Posterior cingulate gyrus (tissue), 11 donors: ENCODE measurements at regions not wholly inside any gene's neighbourhood (a gene's known extent, or its start where the extent isn't known, plus 50 kb on each side); places are given as distances from the start of the nearest gene placed in this dataset.
"Not testable (repeated sequence)": the region's sequence is repeated elsewhere in the genome, so short reads cannot be mapped to it uniquely, and the experiment has no call there.

Source experiments
- DNase-seq, 10 donors: peaks; one replicate each; pipeline versions ENCODE4 v3.0.0 to v3.0.0-alpha.2; 2020 to 2021; ENCODE audit warnings: mixed read lengths in 3 of 10
- intact Hi-C: fragments of 100-400 bp; cut with DNase I; formaldehyde crosslinking; loops from one replicate; pipeline ENCODE4 v1.15.1; 2023

GRCh38 chrX:1140236-1140681 lies 72.2 kb downstream of the CRLF2 start:
- DNase-seq: no peak

DNA sequence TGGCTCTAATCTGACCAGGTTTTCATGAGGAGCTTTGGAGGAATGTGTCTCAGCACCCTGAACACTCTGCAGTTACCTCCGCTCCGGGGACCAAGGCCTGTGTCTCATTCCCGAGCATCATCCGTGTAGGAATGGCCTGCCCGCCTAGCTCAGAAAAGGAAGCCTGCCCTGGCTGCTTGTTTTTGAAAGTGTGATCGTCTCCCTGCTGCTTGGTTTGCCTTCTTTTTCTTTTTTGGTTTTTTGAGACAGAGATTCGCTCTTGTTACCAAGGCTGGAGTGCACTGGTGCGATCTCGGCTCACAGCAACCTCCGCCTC lies 73.3 kb downstream of the CRLF2 start:
- DNase-seq: no peak
- intact Hi-C loops: no loop called here

More at GRCh38 chrX:1140236-1140681, 72.2 kb downstream of the CRLF2 start:
- intact Hi-C loops: no loop called here

GRCh38 chrX:1138476-1139184 lies 73.8 kb downstream of the CRLF2 start:
- DNase-seq: no peak
- intact Hi-C loops: no loop called here

- intact Hi-C loops: no loop called here
- DNase-seq: no peak
Measured at GRCh38 chrX:1137531-1137930, 74.9 kb downstream of the CRLF2 start.

DNA sequence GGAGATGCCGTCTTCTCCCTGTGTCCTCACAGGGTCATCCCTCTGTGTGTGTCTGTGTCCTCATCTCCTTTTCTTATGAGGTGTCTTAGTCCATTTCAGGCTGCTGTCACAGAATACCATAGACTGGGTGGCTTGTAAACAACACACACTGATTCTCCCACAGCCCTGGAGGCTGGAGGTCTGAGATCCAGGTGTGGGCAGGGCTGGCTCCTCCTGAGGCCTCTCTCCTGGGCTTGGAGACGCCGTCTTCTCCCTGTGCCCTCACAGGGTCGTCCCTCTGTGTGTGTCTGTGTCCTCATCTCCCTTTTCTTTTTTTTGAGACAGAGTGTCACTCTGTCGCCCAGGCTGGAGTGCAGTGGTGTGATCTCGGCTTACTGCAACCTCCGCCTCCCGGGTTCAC lies 75.9 kb downstream of the CRLF2 start:
- DNase-seq, intact Hi-C loops: not testable (repeated sequence)

DNA sequence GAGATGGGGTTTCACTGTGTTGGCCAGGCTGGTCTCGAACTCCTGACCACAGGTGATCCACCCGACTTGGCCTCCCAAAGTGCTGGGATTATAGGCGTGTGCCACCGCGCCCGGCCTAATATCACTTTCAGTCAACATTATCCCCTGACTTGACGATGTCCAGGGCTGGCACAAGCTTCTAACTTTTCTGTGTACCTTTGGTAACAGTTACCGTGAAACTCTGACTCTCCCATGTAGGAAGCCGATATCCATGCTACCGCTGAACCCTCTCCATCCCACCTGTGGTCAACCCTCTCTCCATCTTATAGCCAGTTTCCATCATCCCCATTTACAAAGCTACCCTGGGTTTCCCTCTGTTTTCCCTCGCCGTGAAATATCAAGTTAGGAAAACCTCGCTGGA lies 77.5 kb downstream of the CRLF2 start:
- intact Hi-C loops: no loop called here
- DNase-seq: no peak

- intact Hi-C loops: no loop called here
- DNase-seq: no peak
Measured at GRCh38 chrX:1134156-1134555, 78.3 kb downstream of the CRLF2 start.

DNA sequence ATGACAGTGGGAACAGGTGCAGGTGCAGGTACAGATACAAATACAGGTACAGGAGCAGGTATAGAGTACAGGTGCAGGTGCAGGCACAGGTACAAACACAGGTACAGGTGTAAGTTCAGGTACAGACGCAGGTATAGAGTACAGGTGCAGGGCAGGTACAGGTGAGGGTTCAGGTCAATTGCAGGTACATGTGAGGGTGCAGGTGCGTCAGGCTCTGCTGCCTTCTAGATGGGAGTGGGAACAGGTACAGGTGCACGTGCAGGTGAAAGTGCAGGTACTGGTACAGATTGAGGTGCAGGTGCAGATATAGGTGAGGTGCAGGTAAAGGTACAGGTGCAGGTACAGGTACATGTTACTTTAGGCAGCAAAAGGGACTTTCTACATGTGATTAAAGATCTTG lies 85.7 kb downstream of the CRLF2 start:
- no peak for DNase-seq
- intact Hi-C loops: no loop called here

DNA sequence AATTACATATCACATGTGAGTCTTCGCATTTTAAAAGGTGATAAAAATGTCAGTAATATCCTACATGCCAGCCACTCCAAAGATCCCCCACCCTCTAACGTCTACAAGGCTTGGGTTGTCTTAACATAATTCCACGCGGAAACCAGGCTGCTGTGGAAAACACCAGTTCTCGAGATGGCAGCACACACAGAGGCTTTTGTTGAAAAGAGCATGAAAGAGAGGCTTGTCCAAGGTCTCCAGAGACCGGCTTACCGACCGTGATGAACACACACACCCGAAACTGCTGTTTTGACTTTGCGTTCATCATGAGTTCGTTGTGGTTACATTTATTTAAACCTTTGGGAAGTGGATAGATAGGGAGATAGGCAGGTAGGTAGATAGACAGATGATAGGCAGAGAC lies 87.9 kb downstream of the CRLF2 start:
- intact Hi-C loops: no loop called here
- no peak for DNase-seq

GRCh38 chrX:1122851-1123250 lies 89.6 kb downstream of the CRLF2 start:
- DNase-seq, intact Hi-C loops: not testable (repeated sequence)

DNA sequence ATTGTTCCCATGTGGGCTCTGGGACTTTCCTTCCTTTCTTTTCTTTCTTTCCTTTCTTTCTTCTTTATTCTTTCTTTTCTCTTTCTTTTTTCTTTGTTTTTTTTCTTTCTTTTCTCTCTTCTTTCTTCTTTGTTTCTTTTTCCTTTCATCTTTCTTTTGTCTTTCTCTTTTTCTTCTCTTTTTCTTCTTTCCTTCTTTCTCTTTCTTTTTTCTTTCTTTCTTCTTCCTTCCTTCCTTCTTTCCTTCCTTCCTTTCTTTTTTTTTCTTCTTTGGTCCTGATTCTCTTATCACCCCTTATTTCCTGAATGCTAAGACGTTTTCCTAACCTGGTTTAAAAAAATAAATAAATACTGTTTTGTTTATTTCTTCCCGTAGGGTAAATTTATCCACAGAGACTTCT lies 93.2 kb downstream of the CRLF2 start:
- DNase-seq: no peak
- intact Hi-C loops: no loop called here

- intact Hi-C loops: no loop called here
- DNase-seq: no peak
Measured at GRCh38 chrX:1118572-1119199, 93.8 kb downstream of the CRLF2 start.

DNA sequence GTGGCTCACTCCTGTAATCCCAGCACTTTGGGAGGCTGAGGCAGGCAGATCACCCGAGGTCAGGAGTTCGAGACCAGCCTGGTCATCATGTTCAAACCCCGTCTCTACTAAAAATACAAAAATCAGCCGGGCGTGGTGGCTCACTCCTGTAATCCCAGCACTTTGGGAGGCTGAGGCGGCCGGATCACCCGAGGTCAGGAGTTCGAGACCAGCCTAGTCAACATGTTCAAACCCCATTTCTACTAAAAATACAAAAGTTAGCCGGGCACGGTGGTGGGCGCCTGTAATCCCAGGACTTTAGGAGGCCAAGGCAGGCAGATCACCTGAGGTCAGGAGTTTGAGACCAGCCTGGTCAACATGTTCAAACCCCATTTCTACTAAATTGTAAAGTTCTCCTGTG lies 97.0 kb downstream of the CRLF2 start:
- intact Hi-C loops, DNase-seq: not testable (repeated sequence)

GRCh38 chrX:1112321-1112720 lies 100.1 kb downstream of the CRLF2 start:
- intact Hi-C loops: no loop called here
- no peak for DNase-seq

GRCh38 chrX:1111601-1112300 lies 100.7 kb downstream of the CRLF2 start:
- DNase-seq: no peak
- intact Hi-C loops: no loop called here

GRCh38 chrX:1109580-1110119 lies 102.8 kb downstream of the CRLF2 start:
- intact Hi-C loops: no loop called here
- DNase-seq: no peak

DNA sequence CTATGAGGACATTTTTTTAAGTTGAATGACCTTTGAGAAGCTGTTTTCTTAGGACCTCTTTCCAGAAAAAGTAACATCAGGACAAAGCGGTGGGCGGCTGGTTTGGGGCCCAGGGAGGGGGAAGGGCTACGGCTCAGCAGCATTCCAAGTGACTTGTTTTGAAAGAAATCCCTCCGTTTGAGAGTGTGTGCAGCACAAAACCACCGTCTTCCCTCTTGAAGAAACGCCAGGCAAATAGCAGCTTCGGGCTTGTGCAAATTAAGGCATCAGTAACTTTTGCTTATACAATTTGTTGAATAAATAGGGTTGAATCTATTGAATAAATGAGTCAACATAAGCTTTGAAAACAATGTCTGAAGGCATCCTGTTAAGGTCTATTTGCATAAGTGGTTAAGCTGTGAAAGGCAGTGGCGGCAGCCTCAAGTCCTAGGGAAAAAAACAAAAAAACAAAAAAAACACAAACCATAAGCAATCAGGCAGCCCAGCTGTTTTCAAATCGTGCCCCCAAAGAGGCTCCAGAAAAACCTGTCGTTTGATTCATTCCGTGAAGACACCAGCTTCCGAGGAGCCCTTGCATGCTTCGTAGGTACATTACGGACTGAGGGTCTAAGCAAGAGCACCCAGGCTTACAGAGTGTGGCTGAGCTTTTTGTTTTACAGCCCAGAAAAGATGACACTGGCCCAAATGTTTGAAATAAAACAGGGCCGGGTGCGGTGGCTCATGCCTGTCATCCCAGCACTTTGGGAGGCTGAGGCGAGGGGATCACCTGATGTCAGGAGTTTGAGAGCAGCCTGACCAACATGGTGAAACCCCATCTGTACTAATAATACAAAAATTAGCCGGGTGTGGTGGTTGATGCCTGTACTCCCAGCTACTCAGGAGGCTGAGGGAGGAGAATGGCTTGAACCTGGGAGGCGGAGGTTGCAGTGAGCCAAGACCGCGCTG lies 103.7 kb downstream of the CRLF2 start:
- no peak for DNase-seq
- intact Hi-C loops: no loop called here

GRCh38 chrX:1106478-1107210 lies 105.8 kb downstream of the CRLF2 start:
- intact Hi-C loops: no loop called here
- DNase-seq: no peak

DNA sequence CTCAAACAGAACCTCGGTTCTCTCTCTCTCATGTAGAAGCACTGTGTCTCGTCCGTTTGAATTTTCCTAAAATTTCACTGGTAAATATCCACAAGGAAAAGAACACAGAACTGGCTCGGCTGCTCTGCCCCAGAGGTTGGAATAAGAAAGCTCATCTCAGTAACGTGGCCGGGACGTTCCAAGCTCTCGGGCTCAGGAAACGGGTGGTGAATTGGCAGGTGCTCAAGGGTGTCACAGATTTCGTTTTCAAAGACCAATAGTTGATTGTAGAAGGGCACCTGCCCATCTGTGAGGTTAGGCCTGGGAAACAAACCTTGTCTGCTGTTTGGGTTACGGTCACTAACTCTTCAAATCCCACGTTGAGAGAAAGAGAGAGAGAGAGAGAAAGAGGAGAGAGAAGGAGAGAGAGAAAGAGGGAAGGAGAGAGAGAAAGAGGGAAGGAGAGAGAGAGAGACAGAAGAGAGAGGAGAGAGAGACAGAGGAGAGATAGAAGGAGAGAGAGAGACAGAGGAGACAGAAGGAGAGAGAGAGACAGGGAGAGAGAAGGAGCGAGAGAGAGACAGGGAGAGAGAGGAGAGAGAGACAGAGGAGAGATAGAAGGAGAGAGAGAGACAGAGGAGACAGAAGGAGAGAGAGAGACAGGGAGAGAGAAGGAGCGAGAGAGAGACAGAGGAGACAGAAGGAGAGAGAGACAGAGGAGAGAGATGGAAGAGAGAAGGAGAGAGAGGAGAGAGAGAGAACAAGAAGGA lies 106.6 kb downstream of the CRLF2 start:
- intact Hi-C loops: no loop called here
- no peak for DNase-seq
